HCT116 (cell line): ENCODE measurements at regions not wholly inside any gene's neighbourhood (a gene's known extent, or its start where the extent isn't known, plus 50 kb on each side); places are given as distances from the start of the nearest gene placed in this dataset.

Experiments used
- CEBPB ChIP-seq: IDR thresholded peaks from 2 replicates; pipeline ENCODE4 v1.6.1; 2012; ENCODE audit warnings: low read depth
- CTCF ChIP-seq, 3 experiments: fragments of 200-600 bp in 1 of 3; sonication (generic) in 1 of 3; IDR thresholded peaks in 2 of 3; conservative IDR thresholded peaks in 1 of 3; 2 replicates each; pipeline ENCODE4 v1.5.1; 2012 to 2017; ENCODE audit warnings: low read depth in 2 of 3, low read length in 2 of 3, antibody characterized with exemption in 1 of 3, borderline replicate concordance in 1 of 3, control low read depth in 1 of 3, mild to moderate bottlenecking in 1 of 3, mixed read lengths in 1 of 3, mixed run types in 1 of 3, moderate library complexity in 1 of 3; ENCODE audit not compliant: insufficient read depth in 1 of 3
- EZH2 ChIP-seq: fragments of 200-600 bp; sonication (generic); IDR thresholded peaks from 2 replicates; pipeline ENCODE4 v1.6.1; 2017; ENCODE audit warnings: antibody characterized with exemption, mixed run types
- FOSL1 ChIP-seq: IDR thresholded peaks from 2 replicates; pipeline ENCODE4 v1.6.1; 2012; ENCODE audit warnings: low read depth
- MAX ChIP-seq: IDR thresholded peaks from 2 replicates; pipeline ENCODE4 v1.6.1; 2012
- POLR2A ChIP-seq: IDR thresholded peaks from 2 replicates; pipeline ENCODE4 v1.7.0; 2011; ENCODE audit warnings: borderline replicate concordance; ENCODE audit not compliant: insufficient read depth, insufficient read length; ENCODE audit errors: extremely low read depth
- POLR2AphosphoS5 ChIP-seq: IDR thresholded peaks from 2 replicates; pipeline ENCODE4 v1.6.1; 2011; ENCODE audit warnings: mild to moderate bottlenecking, low read depth, low read length, moderate library complexity
- REST ChIP-seq: IDR thresholded peaks from 2 replicates; pipeline ENCODE4 v1.6.1; 2012; ENCODE audit warnings: low read depth
- SIN3A ChIP-seq: IDR thresholded peaks from 2 replicates; pipeline ENCODE4 v1.6.1; 2012; ENCODE audit warnings: low read depth
- TCF7L2 ChIP-seq: IDR thresholded peaks from 2 replicates; pipeline ENCODE4 v1.7.0; 2011; ENCODE audit warnings: borderline replicate concordance, inconsistent platforms; ENCODE audit not compliant: insufficient read depth, insufficient read length; ENCODE audit errors: extremely low read depth
- ZFX ChIP-seq: fragments of 450-650 bp; IDR thresholded peaks from 2 replicates; pipeline ENCODE4 v1.6.1; 2017
- ZNF274 ChIP-seq: fragments of 200-500 bp; sonication (Bioruptor generic); IDR thresholded peaks from 2 replicates; pipeline ENCODE4 v1.6.1; 2014; ENCODE audit warnings: mild to moderate bottlenecking, low read depth, low read length, inconsistent platforms

- TF ChIP-seq CTCF (IDR thresholded peaks at IDR 0.05 in 2 of 3, conservative IDR thresholded peaks at IDR 0.05 in 1 of 3; ENCODE audit: borderline replicate concordance in 1 of 3, insufficient read depth in 1 of 3, low read depth in 2 of 3, low read length in 2 of 3) (no peak), EZH2 (no peak), FOSL1 (no peak), REST (no peak), SIN3A (no peak), CEBPB (no peak), ZNF274 (no peak), POLR2A (no peak), MAX (no peak), POLR2AphosphoS5 (no peak), ZFX (no peak), TCF7L2 (no peak)
Measured at GRCh38 chr18:78244779-78245178, 734.8 kb upstream of the SALL3 start.
